Ecto neural progenitor cell (in vitro differentiated cells): ENCODE measurements at regions not wholly inside any gene's neighbourhood (a gene's known extent, or its start where the extent isn't known, plus 50 kb on each side); places are given as distances from the start of the nearest gene placed in this dataset.
"Not testable (repeated sequence)": the region's sequence is repeated elsewhere in the genome, so short reads cannot be mapped to it uniquely, and the experiment has no call there.

ENCODE experiments used
- DNase-seq: peaks from one replicate; pipeline ENCODE4 v3.0.0-alpha.2; 2018; ENCODE audit warnings: low spot score

- no peak for DNase-seq
These were observed 300.4 kb downstream of the C6orf118 start for GRCh38 chr6:165008971-165009370.

- DNase-seq: no peak
These were observed 306.5 kb downstream of the C6orf118 start for GRCh38 chr6:165002866-165003265.

- DNase-seq: no peak
These were observed 307.0 kb downstream of the C6orf118 start for GRCh38 chr6:165002358-165002757.

- DNase-seq: no peak
These were observed 307.8 kb downstream of the C6orf118 start for GRCh38 chr6:165001502-165002157.

GRCh38 chr6:164998297-164998696 lies 311.1 kb downstream of the C6orf118 start:
- no peak for DNase-seq

- DNase-seq: no peak
These were observed 312.6 kb downstream of the C6orf118 start for GRCh38 chr6:164996838-164997237.

GRCh38 chr6:164991573-164991972 lies 317.8 kb downstream of the C6orf118 start:
- no peak for DNase-seq

GRCh38 chr6:164990901-164991300 lies 318.5 kb downstream of the C6orf118 start:
- no peak for DNase-seq

GRCh38 chr6:164982389-164982788 lies 327.0 kb downstream of the C6orf118 start:
- DNase-seq: no peak

- DNase-seq: no peak
These were observed 342.3 kb downstream of the C6orf118 start for GRCh38 chr6:164967102-164967501.

GRCh38 chr6:164962805-164963204 lies 346.6 kb downstream of the C6orf118 start:
- no peak for DNase-seq

GRCh38 chr6:164947164-164947563 lies 362.2 kb downstream of the C6orf118 start:
- no peak for DNase-seq

GRCh38 chr6:164942271-164942670 lies 367.1 kb downstream of the C6orf118 start:
- no peak for DNase-seq

GRCh38 chr6:164933238-164933794 lies 376.1 kb downstream of the C6orf118 start:
- not testable (repeated sequence) for DNase-seq

- no peak for DNase-seq
These were observed 379.9 kb downstream of the C6orf118 start for GRCh38 chr6:164929408-164929977.

GRCh38 chr6:164928728-164929407 lies 380.5 kb downstream of the C6orf118 start:
- DNase-seq: no peak

- no peak for DNase-seq
These were observed 381.2 kb downstream of the C6orf118 start for GRCh38 chr6:164928057-164928727.

- DNase-seq: peak; percentile 81
These were observed 381.9 kb downstream of the C6orf118 start for GRCh38 chr6:164927288-164928056.

- no peak for DNase-seq
These were observed 382.7 kb downstream of the C6orf118 start for GRCh38 chr6:164926686-164927085.

GRCh38 chr6:164925681-164926530 lies 383.5 kb downstream of the C6orf118 start:
- DNase-seq: no peak

- no peak for DNase-seq
These were observed 384.7 kb downstream of the C6orf118 start for GRCh38 chr6:164924674-164925073.
